Suppressor macrophage (primary cell): ENCODE measurements at regions not wholly inside any gene's neighbourhood (a gene's known extent, or its start where the extent isn't known, plus 50 kb on each side); places are given as distances from the start of the nearest gene placed in this dataset.

Experiments used
- DNase-seq, 4 experiments: peaks; one replicate each; pipeline ENCODE4 v3.0.0-alpha.2; 2020 to 2022

DNA sequence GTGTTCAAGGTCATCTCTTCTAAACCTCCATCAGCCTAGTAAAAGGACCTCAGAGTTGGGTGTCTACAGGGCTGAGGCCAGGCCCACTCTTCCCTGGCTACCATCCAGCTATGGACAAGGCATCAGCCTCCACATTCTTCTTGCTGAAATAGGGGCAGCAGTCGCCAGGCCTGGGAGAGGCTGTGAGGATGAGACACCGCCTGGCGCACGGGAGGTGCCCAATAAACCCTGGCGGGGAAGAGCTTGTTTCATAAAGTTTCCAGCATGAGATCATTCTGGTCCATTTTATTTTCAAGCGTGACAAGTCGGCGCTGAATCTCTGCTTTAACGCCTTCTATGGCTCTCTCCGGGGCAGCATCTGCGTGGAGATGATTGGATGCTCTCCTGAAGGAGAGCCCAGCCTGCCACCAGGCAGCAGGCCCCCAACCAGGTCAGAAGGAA, 153.4 kb downstream of the OLFM1 start:
- no peak for DNase-seq

DNA sequence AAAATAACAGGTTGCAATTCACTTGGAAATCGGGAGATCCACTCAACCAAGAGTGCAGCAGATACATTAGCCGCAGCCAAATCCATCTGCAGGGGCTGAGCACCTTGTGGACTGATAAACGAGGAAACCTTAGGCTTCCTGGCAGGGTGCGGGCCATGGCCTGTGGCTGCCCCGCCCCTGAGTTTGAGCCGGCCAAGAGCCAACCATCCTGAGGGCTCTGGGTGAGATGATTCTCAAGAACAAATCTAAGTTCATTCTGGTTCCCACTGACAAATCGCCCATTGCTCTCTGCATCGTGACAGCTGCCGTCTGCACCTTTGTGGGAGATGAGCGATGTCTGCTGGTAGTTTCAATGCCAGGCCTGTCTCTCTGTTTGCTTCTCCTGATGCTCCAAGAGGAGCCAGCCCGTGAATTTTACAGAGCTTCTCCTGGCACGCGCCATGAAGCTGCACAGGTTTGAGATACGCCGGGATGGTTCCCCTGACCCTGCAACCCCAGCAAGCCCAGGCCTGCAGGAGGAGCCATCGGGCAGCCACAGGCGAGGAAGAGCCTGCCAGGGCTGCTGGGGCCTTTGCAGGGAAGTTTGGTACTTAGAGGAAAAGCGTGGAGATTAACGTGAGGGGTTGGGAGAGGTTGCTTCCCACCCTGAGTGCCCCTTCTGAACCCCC, 154.0 kb downstream of the OLFM1 start:
- peak in 1 of 4 experiments; percentile 2 for DNase-seq

DNA sequence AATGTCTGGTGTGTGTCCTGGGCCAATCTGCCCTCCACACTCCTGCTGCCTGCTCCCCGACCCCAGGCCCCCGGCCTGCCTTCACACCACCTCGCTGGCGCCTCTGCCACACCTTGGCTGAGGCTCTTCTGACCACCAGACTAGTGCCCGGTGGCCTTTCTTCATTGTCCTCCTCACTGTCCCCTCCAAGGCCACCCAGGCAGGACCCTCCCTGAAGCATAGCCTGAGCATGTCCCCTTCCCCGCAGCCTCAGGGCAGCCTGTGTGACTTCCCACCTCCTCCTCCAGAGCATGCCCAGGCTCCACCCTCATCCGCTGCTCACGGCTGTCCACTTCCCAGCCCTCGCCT, 154.6 kb downstream of the OLFM1 start:
- DNase-seq, result no peak

DNA sequence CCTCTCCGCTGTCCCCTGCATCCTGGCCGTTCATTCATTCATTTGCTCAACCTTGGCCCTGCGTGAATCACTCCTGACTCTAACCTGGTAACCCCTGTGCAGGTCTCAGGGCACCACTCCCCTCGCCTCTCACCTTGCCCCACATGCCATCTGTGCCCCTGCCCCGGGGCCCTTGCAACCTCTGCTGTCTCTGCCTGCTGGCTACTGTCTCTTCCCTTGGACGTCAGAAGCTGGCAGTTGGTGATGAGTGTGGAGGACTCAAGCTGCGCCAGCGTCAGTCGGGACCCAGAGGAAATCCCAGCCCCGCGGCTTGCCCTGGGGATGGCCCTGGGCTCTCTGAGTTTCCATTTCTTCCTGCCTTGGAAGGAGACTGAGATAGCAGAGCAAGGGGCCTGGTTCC, 154.9 kb downstream of the OLFM1 start:
- no peak for DNase-seq

DNA sequence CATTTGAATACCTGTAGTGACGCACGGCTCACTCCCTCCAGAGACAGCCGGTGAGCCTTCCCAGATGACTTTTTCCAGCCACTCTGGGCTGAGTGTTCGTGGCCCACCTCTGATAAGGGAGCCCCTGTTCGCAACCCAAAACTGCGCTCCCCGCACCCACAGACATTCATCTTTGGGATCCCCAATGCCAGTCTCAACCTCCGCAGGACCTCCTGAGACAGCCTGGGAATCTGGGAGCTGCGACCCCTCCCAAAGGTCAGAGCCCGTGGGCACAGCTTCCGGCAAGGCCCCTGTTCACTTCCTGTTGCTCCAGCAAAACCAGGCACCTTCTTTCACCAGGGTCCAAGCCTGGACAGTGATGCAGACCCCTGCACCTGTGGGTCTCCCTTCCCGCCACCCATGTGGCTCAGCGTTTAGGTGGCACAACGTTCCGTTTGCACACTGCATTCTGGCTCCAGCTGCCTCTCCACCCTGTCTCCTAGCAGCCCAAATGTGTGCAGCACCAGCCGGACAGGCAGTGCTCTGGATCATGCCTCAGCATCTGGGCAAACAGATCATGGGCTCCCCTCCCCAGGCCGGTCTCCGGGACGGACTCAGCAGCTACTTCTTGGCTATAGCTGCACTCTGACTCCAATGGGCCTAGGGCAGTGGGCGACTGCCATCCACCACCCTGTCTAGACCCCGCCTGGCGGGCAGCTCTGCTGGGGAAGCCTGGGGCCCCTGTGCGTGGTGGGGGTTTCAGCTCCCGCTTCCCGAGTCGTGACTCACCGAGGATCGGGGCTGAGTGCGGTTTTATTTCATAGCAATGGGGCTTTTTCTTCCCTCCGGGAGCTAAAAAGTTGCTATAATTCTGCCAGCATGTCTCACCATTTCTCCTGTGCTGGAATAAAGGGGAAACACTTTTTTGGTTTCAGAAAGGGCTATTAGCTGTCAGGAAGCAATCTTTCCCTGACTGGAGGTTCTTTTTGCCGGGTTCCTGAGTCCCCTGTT, 156.0 kb downstream of the OLFM1 start:
- DNase-seq, result peak in 1 of 4 experiments; percentile 1

DNA sequence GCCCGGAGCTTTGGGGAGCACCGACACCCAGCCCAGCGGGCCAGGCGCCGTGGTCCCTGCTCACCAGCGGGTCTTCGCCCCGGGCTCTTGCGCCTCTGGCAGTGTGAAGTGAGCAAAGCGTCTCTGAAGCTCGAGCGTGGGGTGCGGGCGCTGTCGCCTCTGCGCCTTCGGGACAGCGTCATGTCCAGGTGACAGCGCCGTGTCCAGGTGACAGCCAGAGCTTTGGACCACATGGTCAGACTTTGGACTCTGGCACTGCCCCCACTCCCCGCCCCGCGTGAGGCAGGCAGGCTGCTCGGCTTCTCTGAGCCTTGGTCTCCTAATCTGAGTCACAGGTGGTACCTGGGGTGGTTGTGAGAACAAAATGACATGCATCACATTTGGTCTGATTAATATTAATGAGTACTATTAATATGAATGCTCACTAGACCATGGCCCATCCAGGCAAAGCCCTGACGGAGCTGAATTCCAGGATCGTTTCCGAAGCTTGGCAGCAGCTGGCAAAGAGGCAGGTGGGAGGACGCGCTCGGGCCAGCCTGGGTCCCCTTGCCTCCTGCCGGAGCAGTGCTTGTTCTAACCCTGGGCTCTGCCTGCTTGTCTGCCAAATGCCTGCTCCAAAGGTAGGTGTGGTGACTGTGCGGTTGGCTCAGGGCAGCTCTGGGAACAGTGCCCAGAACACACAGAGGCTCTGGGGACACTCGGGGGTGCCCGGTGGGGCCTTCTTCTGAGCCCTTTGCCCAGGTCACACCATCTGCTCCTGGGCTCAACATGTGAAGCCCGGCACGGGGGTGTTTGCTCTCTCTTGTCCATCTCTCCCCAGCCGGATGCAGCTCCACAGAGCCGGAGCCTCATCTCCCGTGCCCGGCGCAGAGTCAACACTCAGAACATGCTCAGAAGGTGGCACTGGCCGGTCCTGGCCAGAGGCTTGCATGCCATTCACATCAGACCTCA, 157.1 kb downstream of the OLFM1 start:
- DNase-seq, result peak in 1 of 4 experiments; percentile 1

DNA sequence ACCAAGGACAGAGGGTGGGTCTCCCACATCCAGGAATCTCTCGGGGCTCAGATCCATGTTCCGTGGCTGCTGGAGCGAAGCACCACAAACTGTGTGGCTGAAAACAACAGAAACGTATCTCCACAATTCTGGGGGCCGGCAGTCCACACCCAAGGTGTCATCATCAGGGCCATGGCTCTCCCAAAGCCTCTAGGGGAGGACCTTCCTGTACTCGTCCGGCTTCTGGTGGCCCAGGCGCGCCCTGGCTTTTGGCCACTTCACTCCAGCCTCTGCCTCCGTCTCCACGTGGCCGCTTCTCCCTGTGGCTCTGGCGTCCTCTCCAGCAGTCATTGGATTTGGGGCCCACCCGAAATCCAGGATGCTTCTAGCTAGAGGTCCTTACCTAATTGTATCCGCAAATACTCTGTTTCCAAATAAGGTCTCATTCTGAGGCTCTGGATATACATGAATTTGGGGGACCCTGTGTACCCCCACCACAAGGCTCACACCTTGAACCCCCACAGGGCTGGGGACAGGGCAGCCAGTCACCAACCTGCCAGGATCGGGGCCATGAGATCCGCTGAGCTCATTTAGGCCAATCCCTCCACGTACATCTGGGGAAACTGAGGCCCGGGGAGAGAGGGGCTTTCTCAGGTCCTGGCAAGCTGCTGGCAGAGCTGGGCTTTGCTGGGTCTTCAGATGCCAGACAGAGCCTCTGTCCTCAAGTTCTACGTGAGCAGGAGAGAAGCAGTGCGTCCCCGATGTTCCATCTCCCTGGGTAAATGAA, 158.2 kb downstream of the OLFM1 start:
- DNase-seq, result no peak

DNA sequence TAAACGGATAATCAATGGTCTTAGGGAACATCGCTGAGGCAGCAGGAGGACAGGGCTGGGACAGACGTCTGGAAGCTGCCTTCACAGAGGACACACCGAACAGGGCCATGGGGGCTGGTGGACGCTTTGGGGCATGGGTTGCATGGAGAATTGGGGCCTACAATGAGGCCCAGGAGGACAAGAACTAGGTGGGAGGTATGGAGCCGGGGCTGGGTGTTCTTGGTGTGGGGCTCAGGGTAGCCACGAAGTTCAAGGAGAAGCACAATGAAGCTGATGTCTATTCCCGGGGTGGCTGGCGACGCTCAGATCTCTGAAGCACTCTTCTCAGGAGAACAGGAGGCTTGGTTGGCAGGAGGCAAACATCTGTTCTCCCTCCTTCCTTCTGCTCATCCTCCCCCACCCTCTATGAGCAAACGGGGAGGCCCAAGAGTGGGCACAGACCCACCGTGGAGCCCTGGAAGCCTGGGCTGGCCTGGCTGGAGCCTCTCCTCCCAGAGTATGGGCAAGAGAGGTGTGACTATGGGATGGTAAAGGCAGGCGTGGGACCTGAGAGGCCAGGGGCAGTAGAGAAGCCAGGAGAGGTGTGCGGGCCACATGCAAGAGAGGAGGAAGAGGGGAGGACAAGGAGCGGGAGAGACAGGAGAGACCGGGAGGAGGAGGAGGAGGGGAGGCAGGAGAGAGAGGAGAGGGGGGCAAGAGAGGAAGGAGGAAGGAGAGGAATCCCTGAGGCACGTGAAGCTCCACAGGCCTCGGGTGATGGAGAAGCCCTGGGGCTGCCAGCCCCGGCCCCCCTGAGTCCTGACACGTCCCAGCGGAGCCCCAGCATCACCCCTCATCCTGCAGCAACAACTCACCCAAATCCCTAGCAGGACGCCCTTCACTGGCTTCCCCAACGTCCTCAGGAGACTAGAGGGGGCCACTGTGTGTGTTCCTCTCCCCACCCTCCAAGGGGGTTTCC, 159.1 kb downstream of the OLFM1 start:
- peak in 1 of 4 experiments; percentile 0 for DNase-seq

DNA sequence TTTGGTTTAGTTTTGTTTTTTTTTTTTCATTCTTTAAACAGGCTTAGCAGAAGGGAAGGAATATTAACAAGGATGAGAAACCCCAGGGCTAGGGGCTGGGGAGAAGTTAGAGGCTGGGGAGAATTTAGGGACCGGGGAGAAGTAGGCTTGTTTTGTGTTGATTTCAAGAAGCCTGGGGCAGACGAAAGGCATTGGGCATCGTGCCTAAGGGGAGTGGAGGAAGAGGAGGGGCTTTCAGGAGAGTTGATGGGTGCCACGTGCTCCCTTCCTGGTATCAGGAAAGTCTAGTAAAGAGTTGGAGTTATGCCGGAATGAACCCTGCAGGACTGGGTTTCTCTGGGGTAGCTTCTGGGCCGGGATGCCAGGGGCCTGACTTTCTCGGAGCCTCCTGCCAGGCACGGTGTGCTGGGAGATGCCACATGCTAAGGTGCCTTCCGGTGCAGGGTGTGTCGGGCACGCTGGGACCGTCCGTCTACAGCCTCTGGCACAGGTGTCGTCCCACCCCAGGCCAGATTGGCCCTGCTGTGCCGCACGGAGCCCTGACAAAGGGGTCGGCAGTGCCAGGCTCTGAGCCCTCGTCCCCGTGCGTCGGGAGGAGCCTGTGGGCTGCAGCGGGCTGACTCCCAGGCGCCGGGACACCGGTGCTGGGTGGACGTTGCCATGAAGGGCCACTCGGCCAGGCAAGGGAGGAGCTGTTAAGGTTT, 159.9 kb downstream of the OLFM1 start:
- DNase-seq, result no peak

DNA sequence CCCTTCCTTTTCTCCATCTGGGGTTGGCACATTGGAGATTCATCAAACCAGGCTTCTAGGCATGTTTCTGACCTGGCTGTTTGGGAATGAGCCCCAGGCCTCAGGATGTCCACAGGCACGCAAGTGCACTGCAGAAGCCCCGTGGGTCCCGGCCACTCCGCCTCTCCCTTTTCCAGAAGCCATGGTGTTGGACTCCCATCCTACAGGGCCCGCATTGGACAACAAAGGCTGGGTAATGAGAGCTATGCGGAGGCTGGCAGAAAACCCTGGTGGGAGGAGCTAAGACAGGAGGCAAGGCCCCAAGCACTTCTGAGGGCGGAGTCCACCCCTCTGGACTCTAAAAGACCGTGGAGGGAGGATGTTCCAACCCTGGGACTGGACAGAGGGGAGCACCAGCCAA, 160.6 kb downstream of the OLFM1 start:
- DNase-seq, result peak in 1 of 4 experiments; percentile 1

DNA sequence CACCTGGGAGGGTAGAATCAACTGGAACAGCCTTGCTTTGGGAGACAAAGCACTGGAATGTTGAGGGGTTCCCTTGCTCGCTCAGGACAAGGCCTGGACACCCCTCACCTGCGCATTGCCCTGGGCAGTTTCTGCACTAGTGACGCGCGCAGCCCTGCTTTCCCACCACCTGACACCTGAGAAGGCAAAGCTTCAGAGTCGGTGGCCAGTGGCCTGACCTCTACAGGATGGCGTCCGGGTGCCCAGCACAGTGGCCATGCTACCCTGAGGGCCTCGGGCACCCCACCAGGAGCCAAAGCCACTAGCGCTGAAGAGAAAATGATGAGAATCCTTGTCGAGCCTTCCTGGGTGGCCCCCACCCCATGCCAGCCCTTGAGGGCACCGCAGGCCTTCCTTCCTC, 161.3 kb downstream of the OLFM1 start:
- DNase-seq, result peak in 1 of 4 experiments; percentile 0

DNA sequence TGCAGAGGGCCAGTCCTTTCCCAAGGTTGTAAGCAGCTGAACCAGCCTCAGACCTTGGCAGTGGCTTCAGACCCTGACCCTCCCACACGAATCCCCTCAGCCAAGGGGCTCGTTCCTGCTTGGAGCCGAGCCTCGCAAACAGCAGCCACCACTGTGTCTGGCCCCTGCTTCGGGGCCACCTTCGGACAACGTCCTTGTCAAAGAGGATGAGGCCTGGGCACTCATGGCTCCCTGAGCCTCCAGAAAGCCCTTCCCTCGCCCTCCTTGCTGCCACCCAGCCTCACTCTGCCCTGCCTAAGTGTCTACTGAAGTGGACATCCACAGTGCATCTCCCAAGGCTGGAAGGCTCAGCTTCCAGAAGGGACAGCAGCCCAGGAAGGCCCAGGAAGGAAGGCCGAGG, 161.7 kb downstream of the OLFM1 start:
- peak in 1 of 4 experiments; percentile 0 for DNase-seq

DNA sequence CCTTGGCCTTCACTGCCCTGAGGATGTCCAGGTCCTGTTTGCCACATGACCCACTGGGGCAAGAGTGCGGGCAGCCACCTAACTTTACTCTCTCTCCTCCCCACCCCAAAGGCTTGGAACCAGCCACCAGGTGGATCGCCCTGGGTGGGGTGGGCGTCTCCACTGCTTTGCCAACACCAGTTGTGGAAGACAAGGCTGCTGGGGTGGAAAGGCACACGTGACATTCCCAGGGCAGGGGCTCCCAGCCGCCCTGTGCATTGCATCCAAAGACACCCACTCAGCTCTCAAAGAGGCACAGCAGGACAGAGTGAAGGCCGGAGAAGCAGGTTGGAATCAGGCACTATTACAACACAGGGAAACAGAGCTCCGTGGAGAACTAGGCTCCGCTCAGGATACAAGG, 162.2 kb downstream of the OLFM1 start:
- peak in 1 of 4 experiments; percentile 1 for DNase-seq

DNA sequence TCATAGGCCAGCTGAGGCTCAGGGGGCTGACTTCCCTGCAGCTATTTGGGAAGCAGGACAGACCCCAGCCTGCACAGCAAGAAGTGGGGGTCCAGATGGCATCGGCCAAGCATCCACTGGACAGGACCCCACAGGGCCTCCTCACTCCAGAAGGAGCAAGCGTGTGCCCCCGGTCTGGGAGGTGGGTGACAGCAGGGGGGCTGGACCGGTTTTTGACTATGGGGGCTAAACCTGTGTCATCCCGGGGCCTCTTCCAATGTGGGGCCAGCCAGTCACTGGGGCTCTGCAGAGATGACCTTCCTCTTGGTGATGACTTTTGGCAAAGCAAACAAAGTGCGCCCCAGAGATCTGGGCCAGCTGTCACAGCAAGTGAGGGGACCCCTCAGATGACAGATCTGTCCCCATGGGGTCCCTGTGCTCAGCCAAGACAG, 163.9 kb downstream of the OLFM1 start:
- no peak for DNase-seq

DNA sequence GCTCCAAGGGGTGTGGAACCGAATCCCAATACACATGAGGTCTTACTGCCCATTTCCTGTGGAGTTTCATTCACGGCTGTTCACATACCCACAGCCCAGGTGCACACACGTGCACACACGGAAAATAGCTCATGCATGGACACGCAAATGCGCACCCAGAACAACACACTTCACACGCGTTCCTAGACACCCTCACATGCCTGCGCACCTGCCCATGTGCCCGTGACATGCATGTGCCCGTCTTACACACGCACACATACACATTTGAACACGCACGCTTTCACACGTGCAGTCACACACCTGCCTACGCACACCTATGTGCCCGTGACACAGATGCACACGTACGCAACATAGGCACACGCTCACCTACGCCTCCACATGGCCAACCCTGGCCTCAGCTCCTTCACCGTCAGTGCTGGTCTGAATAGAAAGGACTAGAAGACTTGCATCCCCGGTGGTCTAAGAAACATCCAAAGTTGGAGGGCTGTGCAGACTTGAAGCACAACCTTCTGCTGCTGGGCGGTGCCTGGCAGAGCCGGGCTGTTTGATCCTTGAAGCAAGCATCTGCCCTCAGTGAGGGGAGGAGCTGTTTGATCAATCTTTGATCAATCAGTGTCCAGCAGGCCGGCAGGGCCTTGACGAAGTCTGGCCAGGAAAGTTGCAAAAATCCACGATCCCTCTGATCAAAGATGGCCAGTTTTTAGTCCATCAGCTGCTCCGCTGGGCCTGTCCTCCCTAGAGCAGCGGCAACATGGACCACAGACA, 164.7 kb downstream of the OLFM1 start:
- peak in 1 of 4 experiments; percentile 0 for DNase-seq

DNA sequence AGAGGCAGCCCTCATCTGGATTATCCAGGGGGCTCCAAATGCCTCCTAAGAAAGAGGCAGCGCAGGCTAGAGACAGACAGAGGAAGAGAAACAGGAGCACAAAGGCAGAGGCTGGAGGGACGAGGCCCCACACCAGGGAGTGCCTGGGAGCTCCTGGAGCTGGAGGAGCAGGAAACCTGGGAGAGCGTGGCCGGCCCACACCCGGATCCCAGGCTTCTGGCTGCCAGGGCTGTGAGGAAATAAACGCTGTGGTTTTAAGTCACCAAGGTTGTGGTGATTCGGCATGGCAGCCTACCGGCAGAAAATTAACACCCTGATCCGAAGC, 165.5 kb downstream of the OLFM1 start:
- peak in 1 of 4 experiments; percentile 1 for DNase-seq

DNA sequence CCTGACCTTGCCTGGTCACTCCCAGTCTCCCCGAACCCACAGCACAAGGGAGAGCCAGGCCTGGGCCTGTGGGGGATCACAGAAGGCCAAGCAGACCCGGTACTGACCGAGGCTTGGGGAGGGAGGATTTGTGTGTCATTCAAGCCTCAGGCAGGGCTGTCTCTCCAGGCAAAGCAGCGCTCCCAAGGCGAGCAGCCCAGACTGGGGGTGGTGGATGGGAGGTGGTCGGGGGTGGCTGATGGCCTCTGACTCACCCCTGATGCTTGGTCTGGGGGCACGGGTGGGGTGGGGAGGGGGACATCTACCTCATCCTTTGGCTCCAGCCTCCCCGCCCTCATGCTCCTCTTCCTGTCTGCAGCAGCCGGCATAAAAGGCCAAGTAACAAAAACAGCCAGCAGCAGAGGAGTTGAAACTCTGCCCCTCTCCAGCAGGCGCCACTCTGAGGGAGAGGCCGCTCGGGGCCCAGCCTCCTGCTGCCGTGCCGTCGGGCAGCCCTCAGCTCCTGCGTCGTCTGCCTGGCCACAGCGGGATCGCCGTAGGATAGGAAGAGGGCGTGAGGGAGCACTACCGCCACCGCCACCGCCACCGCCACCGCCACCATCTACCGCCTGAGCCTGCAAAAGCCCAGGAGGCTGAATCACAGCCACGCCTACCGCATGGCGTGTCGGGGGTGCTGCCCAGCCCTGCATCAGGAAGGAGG, 166.0 kb downstream of the OLFM1 start:
- DNase-seq, result peak in 1 of 4 experiments; percentile 1
